AG10803 (cell line): ENCODE measurements at regions not wholly inside any gene's neighbourhood (a gene's known extent, or its start where the extent isn't known, plus 50 kb on each side); places are given as distances from the start of the nearest gene placed in this dataset.

Source experiments
- DNase-seq: peaks from one replicate; pipeline ENCODE4 v3.0.0; 2010; ENCODE audit warnings: low read depth
- H3K4me3 ChIP-seq: 2 replicates; pipeline ENCODE4 v1.5.1; 2011; ENCODE audit warnings: mild to moderate bottlenecking, low read length, control low read depth
- CTCF ChIP-seq: conservative IDR thresholded peaks from 2 replicates; pipeline ENCODE4 v1.5.1; 2011; ENCODE audit warnings: mild to moderate bottlenecking, low read length, control low read depth, inconsistent platforms

GRCh38 chrX:94524867-94525266 is 850.9 kb downstream of the FAM133A start:
- no peak for DNase-seq
- no peak for TF ChIP-seq CTCF

GRCh38 chrX:94545722-94546121 is 871.7 kb downstream of the FAM133A start:
- TF ChIP-seq CTCF, result no peak
- H3K4me3 ChIP-seq, result no peak overlapping the region
- no peak for DNase-seq

More at GRCh38 chrX:94524867-94525266, 850.9 kb downstream of the FAM133A start:
- H3K4me3 ChIP-seq, result no peak overlapping the region

- no peak for TF ChIP-seq CTCF
- DNase-seq, result no peak
- no peak overlapping the region for H3K4me3 ChIP-seq
These were observed 877.8 kb downstream of the FAM133A start for GRCh38 chrX:94551831-94552230.

- no peak for DNase-seq
- no peak for TF ChIP-seq CTCF
- H3K4me3 ChIP-seq, result no peak overlapping the region
These were observed 886.9 kb downstream of the FAM133A start for GRCh38 chrX:94560930-94561329.

- no peak overlapping the region for H3K4me3 ChIP-seq
- no peak for TF ChIP-seq CTCF
- no peak for DNase-seq
These were observed 902.5 kb downstream of the FAM133A start for GRCh38 chrX:94576367-94577004.

- no peak overlapping the region for H3K4me3 ChIP-seq
- no peak for DNase-seq
- TF ChIP-seq CTCF, result no peak
These were observed 926.1 kb downstream of the FAM133A start for GRCh38 chrX:94600077-94600476.

- no peak overlapping the region for H3K4me3 ChIP-seq
- no peak for TF ChIP-seq CTCF
- DNase-seq, result no peak
These were observed 938.1 kb downstream of the FAM133A start for GRCh38 chrX:94612140-94612539.
